ENCODE measurements at regions not wholly inside any gene's neighbourhood (a gene's known extent, or its start where the extent isn't known, plus 50 kb on each side); places are given as distances from the start of the nearest gene placed in this dataset.

- TF ChIP-seq, protein P1, sequence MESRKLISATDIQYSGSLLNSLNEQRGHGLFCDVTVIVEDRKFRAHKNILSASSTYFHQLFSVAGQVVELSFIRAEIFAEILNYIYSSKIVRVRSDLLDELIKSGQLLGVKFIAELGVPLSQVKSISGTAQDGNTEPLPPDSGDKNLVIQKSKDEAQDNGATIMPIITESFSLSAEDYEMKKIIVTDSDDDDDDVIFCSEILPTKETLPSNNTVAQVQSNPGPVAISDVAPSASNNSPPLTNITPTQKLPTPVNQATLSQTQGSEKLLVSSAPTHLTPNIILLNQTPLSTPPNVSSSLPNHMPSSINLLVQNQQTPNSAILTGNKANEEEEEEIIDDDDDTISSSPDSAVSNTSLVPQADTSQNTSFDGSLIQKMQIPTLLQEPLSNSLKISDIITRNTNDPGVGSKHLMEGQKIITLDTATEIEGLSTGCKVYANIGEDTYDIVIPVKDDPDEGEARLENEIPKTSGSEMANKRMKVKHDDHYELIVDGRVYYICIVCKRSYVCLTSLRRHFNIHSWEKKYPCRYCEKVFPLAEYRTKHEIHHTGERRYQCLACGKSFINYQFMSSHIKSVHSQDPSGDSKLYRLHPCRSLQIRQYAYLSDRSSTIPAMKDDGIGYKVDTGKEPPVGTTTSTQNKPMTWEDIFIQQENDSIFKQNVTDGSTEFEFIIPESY (IDR thresholded peaks at IDR 0.05; ENCODE audit: extremely low read depth, insufficient replicate concordance, low read length), result no peak
- TF ChIP-seq CBX3 (IDR thresholded peaks at IDR 0.05; ENCODE audit: low read depth), result no peak
- TF ChIP-seq YY1 (IDR thresholded peaks at IDR 0.05; ENCODE audit: extremely low read depth, insufficient replicate concordance, low read depth, low read length), result no peak
- TF ChIP-seq, protein P2, sequence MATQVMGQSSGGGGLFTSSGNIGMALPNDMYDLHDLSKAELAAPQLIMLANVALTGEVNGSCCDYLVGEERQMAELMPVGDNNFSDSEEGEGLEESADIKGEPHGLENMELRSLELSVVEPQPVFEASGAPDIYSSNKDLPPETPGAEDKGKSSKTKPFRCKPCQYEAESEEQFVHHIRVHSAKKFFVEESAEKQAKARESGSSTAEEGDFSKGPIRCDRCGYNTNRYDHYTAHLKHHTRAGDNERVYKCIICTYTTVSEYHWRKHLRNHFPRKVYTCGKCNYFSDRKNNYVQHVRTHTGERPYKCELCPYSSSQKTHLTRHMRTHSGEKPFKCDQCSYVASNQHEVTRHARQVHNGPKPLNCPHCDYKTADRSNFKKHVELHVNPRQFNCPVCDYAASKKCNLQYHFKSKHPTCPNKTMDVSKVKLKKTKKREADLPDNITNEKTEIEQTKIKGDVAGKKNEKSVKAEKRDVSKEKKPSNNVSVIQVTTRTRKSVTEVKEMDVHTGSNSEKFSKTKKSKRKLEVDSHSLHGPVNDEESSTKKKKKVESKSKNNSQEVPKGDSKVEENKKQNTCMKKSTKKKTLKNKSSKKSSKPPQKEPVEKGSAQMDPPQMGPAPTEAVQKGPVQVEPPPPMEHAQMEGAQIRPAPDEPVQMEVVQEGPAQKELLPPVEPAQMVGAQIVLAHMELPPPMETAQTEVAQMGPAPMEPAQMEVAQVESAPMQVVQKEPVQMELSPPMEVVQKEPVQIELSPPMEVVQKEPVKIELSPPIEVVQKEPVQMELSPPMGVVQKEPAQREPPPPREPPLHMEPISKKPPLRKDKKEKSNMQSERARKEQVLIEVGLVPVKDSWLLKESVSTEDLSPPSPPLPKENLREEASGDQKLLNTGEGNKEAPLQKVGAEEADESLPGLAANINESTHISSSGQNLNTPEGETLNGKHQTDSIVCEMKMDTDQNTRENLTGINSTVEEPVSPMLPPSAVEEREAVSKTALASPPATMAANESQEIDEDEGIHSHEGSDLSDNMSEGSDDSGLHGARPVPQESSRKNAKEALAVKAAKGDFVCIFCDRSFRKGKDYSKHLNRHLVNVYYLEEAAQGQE (IDR thresholded peaks at IDR 0.05; ENCODE audit: low read depth), result no peak
- TF ChIP-seq SRF (IDR thresholded peaks at IDR 0.05; ENCODE audit: low read depth), result no peak
- TF ChIP-seq, protein P3, sequence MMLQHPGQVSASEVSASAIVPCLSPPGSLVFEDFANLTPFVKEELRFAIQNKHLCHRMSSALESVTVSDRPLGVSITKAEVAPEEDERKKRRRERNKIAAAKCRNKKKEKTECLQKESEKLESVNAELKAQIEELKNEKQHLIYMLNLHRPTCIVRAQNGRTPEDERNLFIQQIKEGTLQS (IDR thresholded peaks at IDR 0.05), result no peak
- no peak for TF ChIP-seq RAD21 (IDR thresholded peaks at IDR 0.05; ENCODE audit: low read depth)
- TF ChIP-seq SIN3A (IDR thresholded peaks at IDR 0.05; ENCODE audit: low read depth), result no peak
- TF ChIP-seq POLR2AphosphoS5 (IDR thresholded peaks at IDR 0.05; ENCODE audit: low read depth, low read length), result no peak
- no peak for TF ChIP-seq EZH2phosphoT487 (IDR thresholded peaks at IDR 0.05; ENCODE audit: borderline replicate concordance)
- TF ChIP-seq FOSL1 (IDR thresholded peaks at IDR 0.05; ENCODE audit: low read depth), result no peak
- TF ChIP-seq, protein P4, sequence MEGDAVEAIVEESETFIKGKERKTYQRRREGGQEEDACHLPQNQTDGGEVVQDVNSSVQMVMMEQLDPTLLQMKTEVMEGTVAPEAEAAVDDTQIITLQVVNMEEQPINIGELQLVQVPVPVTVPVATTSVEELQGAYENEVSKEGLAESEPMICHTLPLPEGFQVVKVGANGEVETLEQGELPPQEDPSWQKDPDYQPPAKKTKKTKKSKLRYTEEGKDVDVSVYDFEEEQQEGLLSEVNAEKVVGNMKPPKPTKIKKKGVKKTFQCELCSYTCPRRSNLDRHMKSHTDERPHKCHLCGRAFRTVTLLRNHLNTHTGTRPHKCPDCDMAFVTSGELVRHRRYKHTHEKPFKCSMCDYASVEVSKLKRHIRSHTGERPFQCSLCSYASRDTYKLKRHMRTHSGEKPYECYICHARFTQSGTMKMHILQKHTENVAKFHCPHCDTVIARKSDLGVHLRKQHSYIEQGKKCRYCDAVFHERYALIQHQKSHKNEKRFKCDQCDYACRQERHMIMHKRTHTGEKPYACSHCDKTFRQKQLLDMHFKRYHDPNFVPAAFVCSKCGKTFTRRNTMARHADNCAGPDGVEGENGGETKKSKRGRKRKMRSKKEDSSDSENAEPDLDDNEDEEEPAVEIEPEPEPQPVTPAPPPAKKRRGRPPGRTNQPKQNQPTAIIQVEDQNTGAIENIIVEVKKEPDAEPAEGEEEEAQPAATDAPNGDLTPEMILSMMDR (IDR thresholded peaks at IDR 0.05 in 2 of 3, conservative IDR thresholded peaks at IDR 0.05 in 1 of 3; ENCODE audit: borderline replicate concordance in 1 of 3, insufficient read depth in 1 of 3, low read depth in 2 of 3, low read length in 2 of 3), result no peak
- no peak for TF ChIP-seq EZH2 (IDR thresholded peaks at IDR 0.05)
- ChIA-PET RAD21 (ENCODE audit: low non-redundant PET in 1 of 2, low total read pairs in 2 of 2, uncharacterized antibody in 2 of 2, unreplicated experiment in 2 of 2) (no interaction called here), CTCF (no interaction called here), POLR2A (no interaction called here)
- H3K9me2 ChIP-seq (ENCODE audit: insufficient read depth), result no peaks in the 10 kb centered on the region
- no peak for DNase-seq (ENCODE audit: low read depth, low spot score)
- no TSS peak for BruUV-seq (replicated peaks)
- H4K20me1 ChIP-seq (ENCODE audit: insufficient read depth), result no peaks in the 10 kb centered on the region
- no peaks in the 10 kb centered on the region for H3K36me3 ChIP-seq (ENCODE audit: control insufficient read depth in 1 of 2, insufficient read depth in 2 of 2, low read length in 2 of 2)
- H2AFZ ChIP-seq (ENCODE audit: low read depth, low read length, poor library complexity, severe bottlenecking), result no peak overlapping the region
- H3K9me3 ChIP-seq (ENCODE audit: control insufficient read depth in 1 of 2, insufficient read depth in 1 of 2, low read depth in 1 of 2, low read length in 2 of 2), result no peaks in the 10 kb centered on the region
- H3K27ac ChIP-seq (ENCODE audit: low read depth, low read length), result no peak overlapping the region
- H3K4me3 ChIP-seq (replicated peaks in 1 of 2; ENCODE audit: low read depth in 1 of 2, low read length in 2 of 2), result no peak overlapping the region
- no peak overlapping the region for H3K4me2 ChIP-seq (ENCODE audit: low read length)
- no peaks in the 10 kb centered on the region for H3K79me2 ChIP-seq (ENCODE audit: insufficient read depth, low read length)
- no peak for ATAC-seq
- H3K27me3 ChIP-seq (ENCODE audit: insufficient read depth, low read length), result peaks cover 16% of the 10 kb centered on the region
- H3K4me1 ChIP-seq (ENCODE audit: control insufficient read depth in 1 of 2, insufficient read depth in 2 of 2, low read length in 2 of 2), result no peaks in the 10 kb centered on the region
- intact Hi-C loops (cut with micrococcal nuclease), result no loop called here
- no peak overlapping the region for H3K9ac ChIP-seq (ENCODE audit: low read length)
Measured at GRCh38 chr6:167408235-167408869, 83.5 kb downstream of the TTLL2 start.

All from HCT116 (cell line).